LNCAP (cell line): ENCODE measurements at regions not wholly inside any gene's neighbourhood (a gene's known extent, or its start where the extent isn't known, plus 50 kb on each side); places are given as distances from the start of the nearest gene placed in this dataset.

Source experiments
- TF ChIP-seq, protein P1 (sequence below): fragments of 450-650 bp; IDR thresholded peaks from 2 replicates; pipeline ENCODE4 v1.5.1; 2017; ENCODE audit warnings: mild to moderate bottlenecking

DNA sequence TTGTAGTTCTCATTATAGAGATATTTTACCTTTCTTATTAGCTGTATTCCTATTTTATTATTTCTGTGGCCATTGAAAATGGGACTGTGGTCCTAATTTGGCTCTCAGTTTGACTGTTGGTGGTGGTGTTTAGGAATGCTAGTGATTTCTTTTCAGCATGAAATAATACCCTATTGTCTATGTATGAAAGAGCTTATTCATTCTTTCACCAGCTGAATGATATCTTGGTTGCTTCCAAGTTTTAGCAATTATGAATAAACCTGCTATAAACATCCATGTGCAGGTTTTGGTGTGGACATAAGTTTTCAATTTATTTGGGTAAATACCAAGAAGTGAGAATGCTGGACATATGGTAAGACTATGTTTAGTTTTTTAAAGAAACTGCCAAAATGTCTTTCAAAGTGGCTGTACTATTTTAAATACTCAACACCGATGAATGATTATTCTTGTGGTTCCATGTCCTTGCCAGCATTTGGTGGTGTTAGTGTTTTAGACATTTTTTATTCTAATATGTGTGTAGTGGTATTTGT, 501.6 kb upstream of the GYPC start:
- TF ChIP-seq, protein P1, sequence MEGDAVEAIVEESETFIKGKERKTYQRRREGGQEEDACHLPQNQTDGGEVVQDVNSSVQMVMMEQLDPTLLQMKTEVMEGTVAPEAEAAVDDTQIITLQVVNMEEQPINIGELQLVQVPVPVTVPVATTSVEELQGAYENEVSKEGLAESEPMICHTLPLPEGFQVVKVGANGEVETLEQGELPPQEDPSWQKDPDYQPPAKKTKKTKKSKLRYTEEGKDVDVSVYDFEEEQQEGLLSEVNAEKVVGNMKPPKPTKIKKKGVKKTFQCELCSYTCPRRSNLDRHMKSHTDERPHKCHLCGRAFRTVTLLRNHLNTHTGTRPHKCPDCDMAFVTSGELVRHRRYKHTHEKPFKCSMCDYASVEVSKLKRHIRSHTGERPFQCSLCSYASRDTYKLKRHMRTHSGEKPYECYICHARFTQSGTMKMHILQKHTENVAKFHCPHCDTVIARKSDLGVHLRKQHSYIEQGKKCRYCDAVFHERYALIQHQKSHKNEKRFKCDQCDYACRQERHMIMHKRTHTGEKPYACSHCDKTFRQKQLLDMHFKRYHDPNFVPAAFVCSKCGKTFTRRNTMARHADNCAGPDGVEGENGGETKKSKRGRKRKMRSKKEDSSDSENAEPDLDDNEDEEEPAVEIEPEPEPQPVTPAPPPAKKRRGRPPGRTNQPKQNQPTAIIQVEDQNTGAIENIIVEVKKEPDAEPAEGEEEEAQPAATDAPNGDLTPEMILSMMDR = no peak

DNA sequence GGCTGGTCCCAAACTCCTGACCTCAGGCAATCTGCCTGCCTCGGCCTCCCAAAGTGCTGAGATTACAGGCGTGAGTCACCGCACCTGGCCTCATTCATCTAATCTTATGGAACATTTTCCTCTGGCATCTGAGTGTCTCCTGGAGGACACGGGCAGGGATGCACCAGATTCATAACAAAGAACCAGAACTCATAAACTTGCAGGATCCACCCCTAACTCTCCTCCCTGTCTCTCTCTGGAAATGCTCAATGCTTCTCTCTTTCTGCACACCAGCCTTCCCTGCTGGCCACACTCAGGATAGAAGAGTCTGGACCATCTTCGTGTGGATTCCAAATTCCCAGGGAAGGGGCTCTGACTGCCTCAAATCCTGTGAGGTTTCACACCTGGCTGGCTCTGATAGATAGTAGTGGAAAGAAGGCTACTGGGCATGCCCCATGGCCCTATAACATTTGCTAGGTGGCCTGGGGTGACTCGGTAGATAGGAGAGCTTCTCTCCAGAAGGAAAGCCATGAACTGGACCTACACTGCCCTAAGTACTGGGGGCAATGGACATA, 483.2 kb upstream of the GYPC start:
- TF ChIP-seq, protein P1 = no peak

DNA sequence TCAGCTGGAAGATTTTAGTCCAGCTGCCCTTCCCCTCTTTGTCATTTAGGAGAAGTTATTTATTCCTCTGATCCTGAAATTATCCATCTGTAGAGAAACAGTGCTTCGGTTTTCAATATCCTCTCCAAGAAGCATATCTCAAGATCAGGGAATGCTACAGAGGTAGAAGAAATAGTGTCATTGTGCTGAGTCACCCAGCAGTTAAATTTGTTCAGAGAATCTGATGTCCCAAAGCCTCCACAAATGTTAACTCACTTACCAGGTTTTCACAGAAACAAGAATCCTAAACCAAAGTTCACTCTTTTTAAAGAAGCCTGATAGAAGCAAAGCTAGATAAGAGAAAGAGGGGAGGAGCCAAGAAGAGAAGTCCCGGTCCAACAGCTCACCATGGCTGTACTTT, 480.7 kb upstream of the GYPC start:
- TF ChIP-seq, protein P1 = no peak

DNA sequence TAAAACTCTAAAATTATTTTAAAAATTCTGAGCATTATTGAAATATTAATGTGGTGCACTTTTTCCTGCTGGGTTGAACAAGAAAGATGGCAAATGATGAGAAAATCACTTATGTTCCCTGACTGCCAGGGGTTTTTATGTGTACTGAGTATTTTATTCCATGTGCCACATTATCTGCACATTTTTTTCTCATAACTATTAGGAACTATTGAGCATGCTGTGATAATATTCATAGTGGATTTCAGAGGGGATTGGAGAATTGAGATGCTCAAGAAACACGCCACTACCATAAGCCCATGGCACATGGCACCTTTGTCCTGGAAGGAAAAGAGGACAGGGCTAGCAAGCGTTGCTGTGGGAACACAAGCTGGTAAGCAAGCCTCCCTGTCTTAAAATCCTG, 478.5 kb upstream of the GYPC start:
- TF ChIP-seq, protein P1 = no peak

DNA sequence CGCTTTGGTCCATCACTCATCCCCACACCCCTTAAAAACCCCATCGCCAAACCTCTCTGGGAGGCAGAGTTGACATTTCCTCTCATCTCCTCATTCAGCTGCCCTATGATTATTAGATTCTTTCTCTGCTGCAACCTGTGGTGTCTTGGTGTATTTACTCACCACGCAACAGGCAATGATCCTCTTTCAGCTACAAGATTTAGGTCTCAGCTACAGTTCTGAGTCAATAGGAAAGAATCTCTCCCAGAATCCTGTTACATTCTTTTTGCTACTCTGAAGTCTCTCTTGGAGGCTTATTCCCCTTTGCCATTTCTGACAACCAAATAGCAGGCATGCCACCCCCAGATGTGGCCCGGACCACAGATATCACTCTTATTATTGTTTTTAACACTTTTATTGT, 468.3 kb upstream of the GYPC start:
- TF ChIP-seq, protein P1 = no peak

DNA sequence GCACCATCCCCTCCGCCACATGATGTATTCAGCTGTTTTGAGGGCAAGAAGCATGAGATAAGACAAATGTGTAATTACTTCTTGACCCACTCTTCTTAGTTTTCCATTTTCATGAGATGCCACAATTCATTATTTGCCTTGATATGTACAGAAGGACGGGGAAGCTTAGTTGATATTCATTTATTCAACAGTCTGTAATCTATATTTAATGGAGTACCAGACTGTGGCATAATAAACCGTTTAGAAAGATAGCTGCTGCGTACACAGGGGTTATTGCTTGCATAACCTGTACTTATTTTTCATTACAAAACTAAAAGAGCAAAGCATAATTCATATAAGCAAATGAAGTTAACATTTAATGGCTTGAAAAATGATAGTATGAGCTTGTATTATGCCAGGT, 466.4 kb upstream of the GYPC start:
- TF ChIP-seq, protein P1 = no peak

DNA sequence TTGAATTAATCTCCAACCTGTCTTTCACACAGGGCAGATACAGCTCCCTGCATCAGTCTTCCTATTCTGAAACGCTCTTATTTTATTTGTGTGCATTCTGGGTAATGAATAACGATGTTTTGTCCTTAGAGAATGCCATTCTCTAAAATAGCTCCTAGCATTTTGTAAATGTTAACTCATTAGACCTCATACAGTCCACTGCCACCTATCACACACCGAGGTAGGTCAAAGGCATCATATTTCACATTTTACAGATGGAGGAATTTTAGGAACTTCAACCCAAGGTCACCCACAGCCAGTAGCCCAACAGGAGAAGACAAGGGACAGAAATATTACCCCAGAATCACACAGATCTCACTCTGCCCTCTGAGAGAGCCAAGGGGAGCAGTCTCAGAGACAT, 455.4 kb upstream of the GYPC start:
- TF ChIP-seq, protein P1 = no peak

DNA sequence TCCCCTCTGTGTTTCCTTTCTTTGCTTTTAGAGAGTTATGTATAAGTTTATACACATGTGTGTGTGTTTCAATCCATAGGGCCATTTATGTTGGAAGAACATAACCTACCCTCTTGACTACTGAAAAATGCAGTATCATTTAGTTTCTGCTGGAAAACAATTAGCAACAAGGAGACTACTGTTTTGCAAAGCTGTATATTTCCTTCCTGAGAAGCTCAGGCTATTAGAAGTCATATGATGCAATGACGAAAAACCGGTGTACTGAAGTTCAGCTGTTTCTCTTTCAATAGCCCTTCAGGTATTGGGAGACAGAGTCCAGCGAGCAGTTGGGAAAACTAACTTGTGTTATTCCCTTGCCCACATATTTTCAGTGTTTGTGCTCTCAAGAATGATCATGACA, 447.7 kb upstream of the GYPC start:
- TF ChIP-seq, protein P1 = no peak
